Tibial nerve (tissue), 4 donors: ENCODE measurements at regions not wholly inside any gene's neighbourhood (a gene's known extent, or its start where the extent isn't known, plus 50 kb on each side); places are given as distances from the start of the nearest gene placed in this dataset.
"Not testable (repeated sequence)": the region's sequence is repeated elsewhere in the genome, so short reads cannot be mapped to it uniquely, and the experiment has no call there.

Experiments
- DNase-seq, 2 donors: peaks; one replicate each; pipeline ENCODE4 v3.0.0-alpha.2; 2019; ENCODE audit warnings: low spot score in 2 of 2
- H3K27ac ChIP-seq, 4 donors: fragments of 200-600 bp; sonication (generic) in 3 of 4; one replicate each; pipeline ENCODE4 v1.5.1; 2017 to 2019; ENCODE audit warnings: mild to moderate bottlenecking in 1 of 4
- H3K27me3 ChIP-seq, 2 donors: fragments of 200-600 bp; sonication (generic) in 1 of 2; one replicate each; pipeline versions ENCODE4 v1.5.1 to v1.6.0; 2017 to 2019
- H3K36me3 ChIP-seq, 3 donors: fragments of 200-600 bp; sonication (generic); one replicate each; pipeline ENCODE4 v1.5.1; 2018 to 2019
- H3K4me1 ChIP-seq, 4 donors: fragments of 200-600 bp; sonication (generic) in 3 of 4; one replicate each; pipeline ENCODE4 v1.5.1; 2017 to 2019
- H3K4me3 ChIP-seq, 4 donors: fragments of 200-600 bp; sonication (generic) in 3 of 4; one replicate each; pipeline ENCODE4 v1.5.1; 2017 to 2019; ENCODE audit warnings: mild to moderate bottlenecking in 1 of 4, moderate library complexity in 1 of 4
- H3K9me3 ChIP-seq, 4 donors: fragments of 200-600 bp; sonication (generic) in 3 of 4; one replicate each; pipeline ENCODE4 v1.5.1; 2017 to 2019
- CTCF ChIP-seq, 5 experiments: fragments of 200-600 bp in 3 of 5; fragments of 450-650 bp in 2 of 5; sonication (generic) in 3 of 5; IDR thresholded peaks; one replicate each; pipeline ENCODE4 v1.5.1; 2016 to 2019; ENCODE audit warnings: antibody characterized with exemption in 5 of 5, mild to moderate bottlenecking in 3 of 5, moderate library complexity in 2 of 5
- EP300 ChIP-seq, 2 donors: sonication (generic); formaldehyde crosslinking; IDR thresholded peaks; one replicate each; pipeline ENCODE4 v1.6.1; 2017; ENCODE audit warnings: antibody characterized with exemption in 2 of 2, mild to moderate bottlenecking in 1 of 2
- POLR2A ChIP-seq, 2 donors: fragments of 450-650 bp; IDR thresholded peaks; one replicate each; pipeline ENCODE4 v1.6.1; 2017; ENCODE audit warnings: antibody characterized with exemption in 2 of 2, mild to moderate bottlenecking in 2 of 2, moderate library complexity in 2 of 2
- WGBS, 2 donors: methylation state at CpG; one replicate each; pipeline ENCODE4 v1.1.5; 2018; 5-methylcytosine and 5-hydroxymethylcytosine counted together

- H3K27ac ChIP-seq: peak overlapping the region in 2 of 4 donors; percentile 84 to 87
- 4% methylated on average over 14 of the region's 14 CpGs; no CpG with 5 or more reads in 1 of the 2 donors for WGBS, 2 donors
- TF ChIP-seq EP300 (IDR thresholded peaks at IDR 0.05) (no peak), CTCF (IDR thresholded peaks at IDR 0.05) (no peak), POLR2A (IDR thresholded peaks at IDR 0.05) (no peak)
- H3K36me3 ChIP-seq: no peaks in the 10 kb centered on the region
- DNase-seq: no peak
- H3K9me3 ChIP-seq: no peaks in the 10 kb centered on the region
- H3K4me3 ChIP-seq: peak overlapping the region in 2 of 4 donors; percentile 60 to 78
- peaks cover 0 to 7% (median 0%) of the 10 kb centered on the region in 4 donors for H3K4me1 ChIP-seq
- no peaks in the 10 kb centered on the region for H3K27me3 ChIP-seq
These were observed 176.6 kb downstream of the KDM5D start for GRCh38 chrY:19567943-19568342.

- no peak for TF ChIP-seq POLR2A (IDR thresholded peaks at IDR 0.05)
- TF ChIP-seq CTCF (IDR thresholded peaks at IDR 0.05): no peak
- no peak for TF ChIP-seq EP300 (IDR thresholded peaks at IDR 0.05)
- Histone ChIP-seq H3K4me1 (peaks cover 0 to 7% (median 0%) of the 10 kb centered on the region in 4 donors), H3K27me3 (no peaks in the 10 kb centered on the region), H3K27ac (peak overlapping the region in 2 of 4 donors; percentile 84 to 87), H3K4me3 (peak overlapping the region in 2 of 4 donors; percentile 60 to 78), H3K36me3 (no peaks in the 10 kb centered on the region), H3K9me3 (no peaks in the 10 kb centered on the region)
- WGBS, 2 donors: 0% methylated on average over 19 of the region's 53 CpGs; no CpG with 5 or more reads in 1 of the 2 donors
- peak; percentile 72 to 83 for DNase-seq
These were observed 177.2 kb downstream of the KDM5D start for GRCh38 chrY:19567051-19567921.

- WGBS, 2 donors: 86% methylated on average over 4 of the region's 4 CpGs; no CpG with 5 or more reads in 1 of the 2 donors
- DNase-seq: no peak
- Histone ChIP-seq H3K27me3 (no peaks in the 10 kb centered on the region), H3K4me1 (no peaks in the 10 kb centered on the region), H3K9me3 (no peaks in the 10 kb centered on the region), H3K27ac (no peak overlapping the region), H3K4me3 (no peak overlapping the region), H3K36me3 (peaks cover 0 to 3% (median 0%) of the 10 kb centered on the region in 3 donors)
- TF ChIP-seq CTCF (IDR thresholded peaks at IDR 0.05) (no peak), EP300 (IDR thresholded peaks at IDR 0.05) (no peak), POLR2A (IDR thresholded peaks at IDR 0.05) (no peak)
These were observed 185.4 kb downstream of the KDM5D start for GRCh38 chrY:19559161-19559560.

GRCh38 chrY:19549671-19550466, 194.7 kb downstream of the KDM5D start:
- no peaks in the 10 kb centered on the region for H3K36me3 ChIP-seq
- DNase-seq: no peak
- no peaks in the 10 kb centered on the region for H3K4me1 ChIP-seq
- 45% methylated on average over 14 of the region's 18 CpGs; no CpG with 5 or more reads in 1 of the 2 donors for WGBS, 2 donors
- TF ChIP-seq POLR2A (IDR thresholded peaks at IDR 0.05): no peak
- no peak overlapping the region for H3K27ac ChIP-seq
- no peak overlapping the region for H3K4me3 ChIP-seq
- no peaks in the 10 kb centered on the region for H3K9me3 ChIP-seq
- H3K27me3 ChIP-seq: no peaks in the 10 kb centered on the region

GRCh38 chrY:19541475-19542306, 202.8 kb downstream of the KDM5D start:
- WGBS, 2 donors: 69% methylated on average over 25 of the region's 31 CpGs; no CpG with 5 or more reads in 1 of the 2 donors
- no peaks in the 10 kb centered on the region for H3K27me3 ChIP-seq
- no peak for DNase-seq
- H3K36me3 ChIP-seq: no peaks in the 10 kb centered on the region
- H3K4me1 ChIP-seq: no peaks in the 10 kb centered on the region
- no peak overlapping the region for H3K4me3 ChIP-seq
- TF ChIP-seq EP300 (IDR thresholded peaks at IDR 0.05) (no peak), CTCF (IDR thresholded peaks at IDR 0.05) (no peak), POLR2A (IDR thresholded peaks at IDR 0.05) (no peak)
- H3K9me3 ChIP-seq: no peaks in the 10 kb centered on the region
- H3K27ac ChIP-seq: no peak overlapping the region

GRCh38 chrY:19535697-19536096, 208.8 kb downstream of the KDM5D start:
- H3K4me3 ChIP-seq, H3K9me3 ChIP-seq, DNase-seq, H3K4me1 ChIP-seq, H3K27me3 ChIP-seq, H3K36me3 ChIP-seq, H3K27ac ChIP-seq: not testable (repeated sequence)
- 90% methylated on average over 5 of the region's 14 CpGs; no CpG with 5 or more reads in 1 of the 2 donors for WGBS, 2 donors
